Aorta (tissue), 5 donors: ENCODE measurements at regions not wholly inside any gene's neighbourhood (a gene's known extent, or its start where the extent isn't known, plus 50 kb on each side); places are given as distances from the start of the nearest gene placed in this dataset.
"Not testable (repeated sequence)": the region's sequence is repeated elsewhere in the genome, so short reads cannot be mapped to it uniquely, and the experiment has no call there.

Experiments used
- ATAC-seq: fragments of 200-7000 bp; cut with Tn5 transposase; one replicate; pipeline ENCODE4 v1.9.1; 2022; ENCODE audit warnings: moderate library complexity; ENCODE audit not compliant: low FRiP score
- DNase-seq, 2 donors: peaks; one replicate each; pipeline ENCODE4 v3.0.0-alpha.2; 2020
- H3K27ac ChIP-seq, 2 donors: one replicate each; pipeline ENCODE4 v1.5.1; 2013; ENCODE audit warnings: low read length in 2 of 2, mild to moderate bottlenecking in 2 of 2, moderate library complexity in 2 of 2, control low read depth in 1 of 2, inconsistent platforms in 1 of 2, low read depth in 1 of 2
- H3K27me3 ChIP-seq, 2 donors: one replicate each; pipeline ENCODE4 v1.6.1; 2013; ENCODE audit warnings: control low read depth in 1 of 2, low read length in 1 of 2, mild to moderate bottlenecking in 1 of 2, moderate library complexity in 1 of 2; ENCODE audit not compliant: insufficient read depth in 2 of 2, control insufficient read depth in 1 of 2
- H3K36me3 ChIP-seq, 2 donors: one replicate each; pipeline ENCODE4 v1.6.1; 2013; ENCODE audit warnings: control low read depth in 1 of 2, low read length in 1 of 2, mild to moderate bottlenecking in 1 of 2; ENCODE audit not compliant: insufficient read depth in 2 of 2, control insufficient read depth in 1 of 2
- H3K4me1 ChIP-seq, 2 donors: one replicate each; pipeline ENCODE4 v1.6.1; 2013; ENCODE audit warnings: low read length in 2 of 2, control low read depth in 1 of 2, mild to moderate bottlenecking in 1 of 2, moderate library complexity in 1 of 2; ENCODE audit not compliant: insufficient read depth in 2 of 2, control insufficient read depth in 1 of 2
- H3K4me3 ChIP-seq, 2 donors: one replicate each; pipeline ENCODE4 v1.5.1; 2013; ENCODE audit warnings: low read length in 2 of 2, control low read depth in 1 of 2, mild to moderate bottlenecking in 1 of 2
- H3K9me3 ChIP-seq: one replicate; pipeline ENCODE4 v1.6.1; 2013; ENCODE audit warnings: mild to moderate bottlenecking, low read length; ENCODE audit not compliant: control insufficient read depth
- WGBS, 2 donors: extraction: QIAGEN DNeasy Blood & Tissue Kit; methylation state at CpG; one replicate each; pipeline ENCODE4 v1.1.7; 2013; 5-methylcytosine and 5-hydroxymethylcytosine counted together
- intact Hi-C, 2 donors: fragments of 100-400 bp; cut with DNase I; formaldehyde crosslinking; loops; one replicate each; pipeline versions ENCODE4 v1.14.2 to v1.15.0; 2022
- donor health status: healthy with polysubstance abuse.
- donor health status: Bipolar disorder and iron deficiency.
- donor health status: DM: no; HTN: no; CAD: no.
- donor health status: DM: no; HTN: no; CAD: no.
- donor health status: DM: yes; HTN: yes; CAD: no.

GRCh38 chr4:55259294-55259693, 86.7 kb upstream of the SRD5A3 start:
- DNase-seq: no peak
- Histone ChIP-seq H3K4me1 (no peaks in the 10 kb centered on the region), H3K27ac (no peak overlapping the region), H3K9me3 (peaks cover 1% of the 10 kb centered on the region), H3K27me3 (no peaks in the 10 kb centered on the region), H3K36me3 (no peaks in the 10 kb centered on the region), H3K4me3 (no peak overlapping the region)
- intact Hi-C loops: no loop called here
- WGBS, 2 donors: 17 to 37% methylated on average over 3 of the region's 3 CpGs
- ATAC-seq: no peak

GRCh38 chr4:55269470-55269869, 76.6 kb upstream of the SRD5A3 start:
- H3K27ac ChIP-seq: no peak overlapping the region
- ATAC-seq: no peak
- 83% methylated on average over 2 of the region's 2 CpGs for WGBS, 2 donors

GRCh38 chr4:55269995-55270394, 76.0 kb upstream of the SRD5A3 start:
- intact Hi-C loops: no loop called here
- Histone ChIP-seq H3K4me3 (no peak overlapping the region), H3K36me3 (no peaks in the 10 kb centered on the region), H3K9me3 (no peaks in the 10 kb centered on the region), H3K4me1 (no peaks in the 10 kb centered on the region), H3K27me3 (no peaks in the 10 kb centered on the region), H3K27ac (no peak overlapping the region)
- DNase-seq (no peak), ATAC-seq (peak; percentile 20)
- WGBS, 2 donors: 33 to 44% methylated on average over 4 of the region's 4 CpGs

More at GRCh38 chr4:55269470-55269869, 76.6 kb upstream of the SRD5A3 start:
- Histone ChIP-seq H3K9me3 (no peaks in the 10 kb centered on the region), H3K4me3 (no peak overlapping the region), H3K27me3 (no peaks in the 10 kb centered on the region), H3K36me3 (no peaks in the 10 kb centered on the region), H3K4me1 (no peaks in the 10 kb centered on the region)
- intact Hi-C loops: no loop called here
- no peak for DNase-seq

- no peak overlapping the region for H3K4me3 ChIP-seq
- H3K27me3 ChIP-seq: no peaks in the 10 kb centered on the region
- ATAC-seq: no peak
- no peak for DNase-seq
- no peaks in the 10 kb centered on the region for H3K9me3 ChIP-seq
- WGBS, 2 donors: 80 to 82% methylated on average over 2 of the region's 2 CpGs
- no peak overlapping the region for H3K27ac ChIP-seq
- intact Hi-C loops: no loop called here
- no peaks in the 10 kb centered on the region for H3K36me3 ChIP-seq
- H3K4me1 ChIP-seq: no peaks in the 10 kb centered on the region
These were observed 75.6 kb upstream of the SRD5A3 start for GRCh38 chr4:55270481-55270880.

- H3K27me3 ChIP-seq: no peaks in the 10 kb centered on the region
- intact Hi-C loops: no loop called here
- no peak overlapping the region for H3K27ac ChIP-seq
- ATAC-seq: no peak
- H3K4me3 ChIP-seq: no peak overlapping the region
- H3K36me3 ChIP-seq: no peaks in the 10 kb centered on the region
- H3K9me3 ChIP-seq: no peaks in the 10 kb centered on the region
- 59 to 64% methylated on average over 2 of the region's 2 CpGs for WGBS, 2 donors
- DNase-seq: no peak
- H3K4me1 ChIP-seq: no peaks in the 10 kb centered on the region
These were observed 73.9 kb upstream of the SRD5A3 start for GRCh38 chr4:55272102-55272501.

- no peak for ATAC-seq
- intact Hi-C loops: no loop called here
- no peaks in the 10 kb centered on the region for H3K9me3 ChIP-seq
- H3K36me3 ChIP-seq: no peaks in the 10 kb centered on the region
- no peak for DNase-seq
- H3K4me3 ChIP-seq: no peak overlapping the region
- no peak overlapping the region for H3K27ac ChIP-seq
- no peaks in the 10 kb centered on the region for H3K27me3 ChIP-seq
- 85 to 90% methylated on average over 8 of the region's 8 CpGs for WGBS, 2 donors
- H3K4me1 ChIP-seq: no peaks in the 10 kb centered on the region
These were observed 73.5 kb upstream of the SRD5A3 start for GRCh38 chr4:55272589-55272988.

GRCh38 chr4:55277011-55277410, 69.0 kb upstream of the SRD5A3 start:
- Histone ChIP-seq H3K4me1 (no peaks in the 10 kb centered on the region), H3K9me3 (no peaks in the 10 kb centered on the region), H3K27ac (no peak overlapping the region), H3K36me3 (no peaks in the 10 kb centered on the region), H3K4me3 (no peak overlapping the region), H3K27me3 (no peaks in the 10 kb centered on the region)
- intact Hi-C loops: no loop called here
- 93 to 95% methylated on average over 2 of the region's 2 CpGs for WGBS, 2 donors
- no peak for DNase-seq
- ATAC-seq: no peak

GRCh38 chr4:55278316-55278715, 67.7 kb upstream of the SRD5A3 start:
- intact Hi-C loops: no loop called here
- DNase-seq (no peak), ATAC-seq (no peak)
- Histone ChIP-seq H3K27ac (no peak overlapping the region), H3K27me3 (no peaks in the 10 kb centered on the region), H3K4me3 (no peak overlapping the region), H3K36me3 (no peaks in the 10 kb centered on the region), H3K4me1 (no peaks in the 10 kb centered on the region), H3K9me3 (no peaks in the 10 kb centered on the region)
- 53 to 84% methylated on average over 1 of the region's 1 CpG for WGBS, 2 donors

- H3K36me3 ChIP-seq, H3K4me3 ChIP-seq, ATAC-seq, intact Hi-C loops, H3K27me3 ChIP-seq, DNase-seq, H3K4me1 ChIP-seq, H3K27ac ChIP-seq, H3K9me3 ChIP-seq: not testable (repeated sequence)
- WGBS, 2 donors: 43 to 52% methylated on average over 7 of the region's 7 CpGs
These were observed 65.6 kb upstream of the SRD5A3 start for GRCh38 chr4:55280474-55280873.
